ENCODE measurements at regions not wholly inside any gene's neighbourhood (a gene's known extent, or its start where the extent isn't known, plus 50 kb on each side); places are given as distances from the start of the nearest gene placed in this dataset.

DNA sequence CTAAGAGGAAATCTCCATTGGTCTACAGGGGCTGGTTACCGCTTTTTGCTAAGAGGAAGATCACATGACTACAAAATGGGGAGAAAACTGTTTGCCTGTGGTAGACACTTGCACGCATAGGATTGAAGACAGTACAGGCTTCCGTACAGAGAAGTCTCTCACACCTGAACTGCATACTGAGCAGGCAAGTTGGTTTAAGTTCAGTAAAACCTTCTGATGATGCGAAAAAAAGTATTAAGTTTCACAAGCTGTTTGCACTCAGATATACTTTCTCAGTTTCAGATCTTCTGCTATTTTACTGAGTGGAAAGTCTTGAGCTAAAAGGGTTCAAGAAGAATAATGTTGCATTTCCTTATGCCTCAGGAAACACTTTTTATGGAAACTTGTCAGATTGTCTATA, 292.2 kb upstream of the MC4R start:
- DNase-seq = no peak

DNA sequence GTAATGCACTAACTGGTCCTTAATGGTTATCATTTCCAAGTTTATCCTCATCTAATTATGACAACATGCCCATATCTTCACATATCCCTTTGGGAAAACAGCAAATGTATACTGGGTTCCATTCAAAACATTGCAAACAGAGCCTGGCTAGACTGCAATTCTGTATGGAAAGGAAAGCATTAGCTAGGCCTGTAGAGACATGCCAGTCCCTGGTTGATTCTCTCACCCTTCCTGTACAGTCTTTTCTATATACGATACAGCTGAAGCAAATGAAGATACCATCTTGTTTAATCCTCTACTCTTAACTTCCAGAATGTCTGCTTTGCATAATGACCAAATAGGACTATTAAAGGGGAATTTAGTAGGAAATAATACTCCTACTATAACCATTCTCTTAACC, 294.4 kb upstream of the MC4R start:
- no peak for DNase-seq

DNA sequence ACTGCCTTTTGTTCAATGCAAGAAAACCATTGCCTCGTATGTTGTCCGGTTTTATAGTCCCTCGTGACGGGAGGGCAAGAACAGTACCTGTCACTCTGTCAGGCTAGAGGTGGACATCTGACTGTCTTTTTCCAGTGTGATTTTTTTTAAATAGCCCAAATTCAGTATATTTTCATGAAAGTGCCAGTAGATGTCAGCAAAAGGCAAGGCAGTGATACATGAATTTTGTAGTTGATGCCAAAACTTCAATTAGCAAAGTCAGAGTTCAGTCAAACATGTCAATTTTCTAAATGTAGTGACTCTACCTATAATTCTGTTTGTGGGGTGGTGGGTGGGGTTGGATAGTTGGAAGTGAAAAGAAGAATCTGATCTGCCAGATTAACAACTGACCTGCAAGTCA, 296.0 kb upstream of the MC4R start:
- no peak for DNase-seq

DNA sequence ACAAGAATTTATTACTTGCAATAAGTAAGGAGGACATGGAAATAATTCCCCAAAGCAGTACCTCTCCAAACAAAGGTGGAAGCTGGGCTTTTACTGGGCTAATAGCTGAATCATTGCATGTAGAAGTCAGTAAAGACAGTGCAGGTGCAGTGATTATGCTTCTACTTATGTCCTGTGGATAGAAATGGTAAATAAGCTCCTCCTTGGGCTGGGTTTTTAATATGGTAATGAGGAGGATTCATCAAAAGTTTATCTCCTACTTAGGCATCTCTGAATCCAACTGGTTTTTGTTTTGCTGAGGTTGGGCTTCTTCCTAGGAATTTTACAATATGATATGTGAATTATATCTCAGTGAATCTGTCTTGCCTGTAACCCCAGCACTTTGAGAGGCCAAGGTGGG, 297.4 kb upstream of the MC4R start:
- no peak for DNase-seq

DNA sequence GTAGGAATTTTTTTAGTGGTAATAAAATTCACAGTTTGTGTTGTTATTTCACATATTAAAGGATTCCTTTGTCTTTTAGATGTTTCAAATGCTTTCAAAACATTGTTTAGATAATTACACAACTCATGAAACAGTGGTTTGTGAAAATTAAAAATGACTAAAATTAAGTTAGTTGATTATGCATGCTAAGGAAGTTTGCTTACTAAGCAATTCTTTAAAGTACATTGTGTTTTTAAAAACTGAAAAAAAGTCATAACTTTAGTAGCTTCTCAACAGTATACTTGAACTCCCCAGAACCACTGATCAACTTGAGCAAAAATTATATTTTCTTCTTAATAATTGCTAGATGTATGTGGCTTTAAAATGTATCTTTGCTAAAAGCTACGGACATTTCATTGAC, 298.4 kb upstream of the MC4R start:
- no peak for DNase-seq

DNA sequence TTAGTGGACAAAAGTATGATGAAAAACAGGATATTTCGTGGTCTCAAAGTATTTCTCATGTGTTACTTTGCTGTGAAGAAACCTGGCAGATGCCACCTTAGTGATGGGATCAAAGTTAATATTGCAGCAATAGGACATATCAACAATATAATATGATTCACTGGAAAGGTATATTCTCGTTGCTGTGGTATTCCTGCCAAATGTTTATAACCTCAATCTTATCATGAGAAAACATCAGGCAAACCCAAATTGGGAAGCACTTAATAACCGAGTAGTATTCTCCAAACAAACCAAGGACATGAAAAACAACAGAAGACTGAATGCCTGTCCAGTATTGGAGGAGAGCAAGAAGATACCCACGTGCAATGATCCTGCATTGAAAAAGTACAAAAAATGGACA, 302.6 kb upstream of the MC4R start:
- no peak for DNase-seq

DNA sequence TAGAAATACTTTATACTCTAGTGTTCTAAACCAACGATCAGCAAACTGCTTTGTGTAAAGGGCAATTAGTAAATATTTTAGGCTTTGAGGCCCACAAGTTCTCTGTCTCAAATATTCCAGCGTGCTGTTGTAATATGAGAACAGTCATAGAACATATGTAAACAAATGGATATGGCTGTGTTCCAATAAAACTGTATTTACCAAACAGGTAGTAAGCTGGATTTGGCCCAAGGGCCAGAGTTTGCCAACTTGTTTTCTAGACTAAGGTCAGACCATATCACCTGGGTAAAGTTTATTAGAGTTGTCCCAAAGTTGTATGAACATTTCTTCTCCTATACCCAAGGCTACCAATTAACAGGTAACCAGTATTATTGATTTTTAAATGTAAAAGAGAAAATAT, 303.2 kb upstream of the MC4R start:
- DNase-seq = no peak

DNA sequence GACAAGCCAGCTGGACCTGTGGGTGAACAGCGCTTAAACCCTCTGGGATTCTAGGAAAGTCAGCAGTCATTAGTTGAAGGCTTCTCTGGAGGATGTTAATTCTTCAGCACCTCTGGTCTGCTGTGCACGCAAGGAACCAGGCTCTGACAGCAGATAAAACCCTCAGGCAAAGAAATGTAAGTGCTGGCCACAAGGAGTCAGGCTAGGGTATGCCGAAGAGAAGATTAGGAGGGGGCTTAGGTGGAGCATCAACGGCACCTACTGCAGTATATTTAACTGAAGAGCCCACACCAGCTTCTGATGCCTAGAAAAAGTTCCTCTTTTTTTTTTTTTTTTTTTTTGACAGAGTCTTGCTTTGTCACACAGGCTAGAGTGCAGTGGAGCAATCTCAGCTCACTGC, 304.2 kb upstream of the MC4R start:
- DNase-seq = no peak

DNA sequence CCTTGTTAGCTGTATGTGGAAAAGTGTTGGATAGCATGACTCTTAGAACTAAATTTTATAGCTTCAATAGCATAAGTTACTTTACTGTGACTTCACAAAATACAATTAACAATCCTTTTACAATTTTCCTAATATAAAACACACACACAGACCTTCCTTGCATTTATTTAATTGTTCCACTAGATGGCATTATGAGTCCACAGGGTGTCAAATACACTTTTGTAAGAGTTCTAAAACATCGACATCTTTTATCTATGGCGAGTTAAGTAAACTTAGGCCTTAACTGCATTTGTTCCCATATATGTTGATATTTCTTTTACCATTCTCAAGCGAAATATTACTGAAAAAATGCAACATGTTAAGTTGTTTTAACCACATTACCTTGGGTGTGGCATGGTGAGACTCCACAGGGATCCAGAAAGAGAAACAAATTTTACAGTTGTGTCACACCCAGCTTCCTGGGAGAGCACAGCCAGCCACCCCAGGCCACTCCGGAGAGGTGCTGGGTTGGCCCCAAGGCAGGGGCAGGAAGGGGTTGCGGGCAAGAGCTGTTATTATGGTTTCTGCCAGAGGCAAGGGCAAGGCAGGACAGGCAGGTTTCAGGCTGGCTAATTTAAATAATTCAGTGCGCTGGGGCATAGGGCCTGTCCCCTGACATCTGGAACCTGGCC, 312.4 kb upstream of the MC4R start:
- DNase-seq = no peak

DNA sequence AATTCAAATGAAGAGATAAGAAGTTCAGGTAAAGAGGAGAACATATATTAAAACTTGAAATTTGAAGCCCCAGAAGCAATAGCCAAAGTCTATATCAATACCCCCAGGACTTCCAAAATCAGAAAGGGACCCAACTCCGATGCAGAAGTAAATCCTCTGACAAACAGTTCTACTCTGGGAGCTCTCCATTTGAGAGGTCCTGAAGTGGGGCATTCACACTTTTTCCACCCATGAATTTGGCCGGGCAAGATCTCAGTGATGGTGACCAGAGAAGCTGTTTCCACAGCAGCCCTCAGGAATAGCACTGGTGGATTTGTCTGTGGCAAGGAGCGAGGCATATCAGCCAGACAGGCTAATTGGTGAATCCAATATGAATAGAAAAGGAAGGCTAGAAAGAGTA, 313.6 kb upstream of the MC4R start:
- no peak for DNase-seq

DNA sequence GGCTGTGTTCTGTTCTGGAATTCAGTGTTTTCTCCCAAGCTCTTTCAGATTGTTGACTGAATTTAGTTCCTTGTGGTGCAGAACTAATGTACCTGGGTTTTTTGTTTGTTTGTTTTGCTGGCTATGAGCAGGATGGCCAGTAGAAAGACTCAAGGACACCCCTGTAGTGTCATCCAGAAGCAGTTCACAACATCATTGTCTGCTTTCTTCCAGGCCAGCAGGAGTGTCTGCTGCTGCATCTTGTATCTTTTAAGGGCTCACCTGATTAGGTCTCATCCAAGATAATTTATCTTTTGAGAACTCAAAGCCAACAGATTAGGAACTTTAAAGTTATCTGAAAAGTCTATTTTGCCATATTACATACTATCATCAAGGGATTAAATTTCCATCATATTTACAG, 318.5 kb upstream of the MC4R start:
- no peak for DNase-seq

DNA sequence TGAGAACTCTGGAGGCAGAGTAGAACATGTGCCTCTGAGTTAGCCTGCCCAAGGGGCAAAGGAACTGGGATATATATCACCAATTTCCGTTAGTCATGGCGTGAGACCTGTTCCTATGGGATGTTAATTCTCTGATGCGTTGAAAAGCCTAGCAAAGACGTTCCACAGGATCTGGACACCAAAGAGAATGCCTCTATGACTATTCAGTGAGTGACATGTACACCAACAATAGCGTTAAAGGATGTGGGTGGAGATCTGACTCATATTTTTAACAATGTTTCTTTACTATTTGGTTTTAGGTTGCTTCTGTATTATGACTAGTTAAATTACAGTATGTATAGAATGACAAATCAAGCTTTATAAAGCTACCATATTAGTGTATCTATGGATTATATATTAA, 320.9 kb upstream of the MC4R start:
- no peak for DNase-seq

DNA sequence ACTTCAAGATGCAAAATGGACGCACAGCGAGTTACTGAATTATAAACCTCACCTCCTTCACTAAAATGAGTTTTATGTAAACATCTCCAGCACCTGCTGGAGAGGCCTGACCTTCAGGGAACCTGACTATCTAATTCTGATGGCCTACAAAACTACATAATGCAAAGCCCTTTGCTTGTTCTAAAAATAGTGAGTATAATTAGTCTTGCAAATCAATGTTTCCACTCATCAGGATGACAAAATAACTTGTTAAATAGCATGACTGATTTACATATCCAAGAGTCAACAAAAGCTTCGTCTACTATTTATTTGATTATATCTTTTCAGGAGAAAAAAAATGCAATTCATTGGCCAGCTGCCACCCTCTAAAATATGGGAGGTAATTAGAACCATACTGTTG, 326.3 kb upstream of the MC4R start:
- DNase-seq = no peak

DNA sequence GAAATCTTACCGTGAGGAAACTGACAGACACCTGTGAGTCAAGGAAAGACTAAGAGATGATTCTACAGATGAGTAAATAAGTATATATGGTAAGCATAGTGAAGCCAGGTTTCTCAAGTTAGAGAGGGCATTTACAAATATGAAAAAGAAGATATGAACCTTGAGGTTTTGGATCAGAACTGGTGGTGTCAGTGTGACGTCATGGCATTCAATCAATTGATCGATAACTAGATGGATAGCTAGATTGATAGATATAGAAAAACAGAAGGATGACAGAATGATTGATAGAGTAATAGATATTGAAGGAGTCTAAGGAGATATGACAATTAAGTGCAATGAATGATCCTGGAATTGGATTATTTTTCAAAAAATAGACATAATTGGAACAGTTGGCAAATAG, 350.2 kb upstream of the MC4R start:
- no peak for DNase-seq

DNA sequence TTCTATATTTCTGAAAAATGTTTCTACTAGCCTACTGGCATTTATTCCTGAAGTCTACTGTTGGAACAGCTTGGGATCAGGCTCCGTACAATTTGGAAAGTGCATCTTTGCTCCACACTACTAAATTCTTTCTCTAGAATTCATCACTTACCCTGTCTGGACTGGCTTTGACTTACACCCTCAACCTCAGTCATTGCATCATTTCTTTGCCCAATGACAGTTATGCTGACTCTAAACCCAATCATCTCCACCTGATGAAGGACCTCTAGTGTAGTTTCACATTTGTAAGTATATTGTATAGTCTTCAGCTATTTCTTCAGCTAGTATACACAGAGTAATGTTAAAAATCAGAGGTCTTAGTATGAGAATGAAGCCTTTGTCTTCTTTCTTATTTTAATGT, 359.6 kb upstream of the MC4R start:
- DNase-seq = no peak

DNA sequence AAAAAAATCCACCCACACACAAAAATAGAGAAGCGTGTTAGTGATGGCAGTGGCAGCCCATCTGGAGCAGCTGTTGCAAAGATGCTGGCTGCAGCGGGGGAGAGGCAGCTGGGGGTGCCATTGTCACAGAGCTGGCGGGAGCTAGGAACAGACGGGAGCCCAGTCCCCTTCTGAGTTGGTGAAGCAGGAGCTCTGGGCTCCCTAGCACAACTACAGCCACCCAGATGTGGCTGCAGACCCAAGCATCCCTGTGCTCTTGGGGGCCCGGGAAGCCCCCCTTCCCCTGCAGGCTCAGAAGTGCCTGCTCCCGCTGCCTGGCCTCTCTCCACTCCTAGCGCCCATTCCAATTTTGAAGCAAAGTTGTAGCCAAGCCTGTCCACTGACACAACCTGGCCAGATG, 366.6 kb upstream of the MC4R start:
- DNase-seq = no peak

DNA sequence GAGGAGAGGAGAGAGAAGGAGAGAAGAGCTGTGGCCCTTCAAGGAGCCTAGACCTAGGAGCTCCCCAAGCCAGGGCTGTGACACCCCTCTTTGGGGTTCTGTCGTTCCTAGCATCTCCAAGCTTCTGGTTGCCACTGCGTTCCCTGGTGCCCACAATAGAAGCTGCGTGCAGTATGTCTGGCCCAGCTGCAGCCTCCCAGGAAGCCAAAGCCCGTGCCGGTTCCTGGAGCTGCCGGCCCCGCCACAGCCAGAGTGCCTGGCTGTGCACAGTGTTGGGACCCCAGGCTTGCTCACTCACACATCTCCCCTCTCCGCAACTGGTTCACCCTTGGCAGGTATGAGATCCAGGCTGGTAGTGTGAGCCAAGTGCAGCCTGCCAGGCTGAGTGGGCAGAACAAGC, 367.7 kb upstream of the MC4R start:
- DNase-seq = no peak

DNA sequence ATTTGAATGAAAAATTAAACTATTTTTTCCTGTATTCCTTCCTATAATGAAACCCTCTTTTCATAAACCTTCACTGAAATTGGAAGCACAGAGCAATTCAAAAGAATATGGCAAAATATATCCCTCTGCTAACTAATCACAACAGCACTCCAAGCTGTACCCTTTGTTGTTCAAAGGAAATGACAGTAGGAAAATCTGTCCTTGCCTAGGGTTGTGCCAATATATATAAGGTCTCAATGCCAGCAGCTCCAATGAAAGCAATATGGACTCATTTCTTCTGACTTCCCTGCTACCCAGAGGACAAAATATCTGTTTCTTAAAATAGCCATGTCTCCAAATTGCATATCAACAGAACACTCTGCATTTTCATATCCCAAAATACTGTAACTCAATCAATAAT, 373.9 kb upstream of the MC4R start:
- no peak for DNase-seq

DNA sequence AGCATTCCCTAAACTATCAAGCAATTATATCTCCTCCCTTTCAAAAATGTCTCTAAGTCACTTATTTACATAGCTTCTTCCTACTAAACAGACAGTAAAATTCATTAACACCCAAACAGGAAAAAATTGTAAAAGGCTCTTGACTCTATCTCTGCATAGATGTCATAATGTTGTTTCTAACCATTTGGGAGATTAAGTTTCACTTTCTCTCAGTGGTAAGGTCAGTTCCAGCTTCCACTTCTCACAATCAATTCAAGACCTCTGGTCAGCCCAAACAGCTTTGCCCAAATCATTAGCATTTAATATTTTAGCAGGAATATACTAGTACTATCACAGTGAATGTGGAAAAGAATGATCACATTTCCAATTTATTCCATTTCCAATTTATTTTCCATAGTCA, 374.3 kb upstream of the MC4R start:
- DNase-seq = no peak

DNA sequence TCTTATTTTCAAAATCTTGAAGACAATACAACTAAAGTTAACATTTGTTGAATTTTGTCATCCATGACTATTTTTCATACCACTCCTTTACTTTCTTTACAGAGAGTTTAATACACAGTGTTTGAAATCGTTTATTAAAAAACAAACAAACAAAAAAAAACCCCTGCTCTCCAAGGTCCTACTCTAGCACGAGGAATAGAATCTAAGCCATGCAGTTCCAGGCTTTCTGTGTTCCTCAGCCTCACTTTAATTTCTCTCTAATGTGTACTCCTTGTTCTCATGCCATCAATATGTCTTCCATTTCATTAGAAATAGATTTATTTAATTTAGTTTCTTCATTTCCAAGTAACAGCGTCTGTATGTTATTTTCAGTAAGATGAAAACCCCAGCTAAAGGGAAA, 381.2 kb upstream of the MC4R start:
- no peak for DNase-seq

DNA sequence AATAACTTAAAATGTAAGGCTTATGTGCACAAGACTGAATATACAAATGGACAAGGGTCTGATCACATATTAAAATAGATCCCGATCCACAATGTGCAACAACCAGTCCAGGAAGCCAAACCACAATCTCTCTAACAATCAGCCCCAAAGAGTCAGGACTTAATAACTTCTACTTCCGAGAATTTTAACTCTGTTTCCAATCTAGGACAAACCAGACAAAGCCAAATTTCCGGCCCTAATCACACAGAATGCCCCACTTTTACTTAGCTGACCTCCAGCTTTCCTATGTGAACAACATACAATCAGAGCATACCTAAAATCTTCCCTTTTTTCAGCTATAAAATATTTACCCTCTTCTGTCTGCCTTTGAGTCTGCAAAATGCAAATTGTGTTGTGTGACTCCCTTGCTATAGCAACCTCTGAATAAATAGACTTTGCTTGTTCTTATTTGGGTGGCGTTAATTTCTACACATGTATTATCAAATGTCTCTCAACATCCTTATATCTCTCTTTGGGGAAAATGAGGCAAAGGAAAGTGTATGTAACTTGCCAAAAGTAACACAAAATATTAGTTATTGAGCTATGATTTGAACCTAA, 381.9 kb upstream of the MC4R start:
- DNase-seq = no peak

DNA sequence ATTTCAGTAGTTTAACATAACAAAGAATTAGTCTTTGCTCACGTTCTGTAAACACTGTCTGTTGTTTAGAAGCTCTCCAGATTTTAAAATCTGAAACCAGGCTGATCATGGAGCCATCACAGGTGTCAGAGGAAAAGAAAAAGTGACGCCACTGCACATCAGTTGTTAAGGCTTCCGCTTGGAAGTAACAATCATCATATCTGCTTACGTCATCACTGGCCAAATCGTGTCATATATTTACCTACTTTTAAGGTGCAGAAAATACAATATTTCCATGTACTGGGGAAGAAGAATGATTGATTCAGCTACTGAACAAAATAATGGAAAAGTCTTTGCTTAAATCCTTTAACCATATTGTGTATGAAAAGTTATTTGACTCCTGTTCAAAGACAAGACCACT, 382.6 kb upstream of the MC4R start:
- no peak for DNase-seq

DNA sequence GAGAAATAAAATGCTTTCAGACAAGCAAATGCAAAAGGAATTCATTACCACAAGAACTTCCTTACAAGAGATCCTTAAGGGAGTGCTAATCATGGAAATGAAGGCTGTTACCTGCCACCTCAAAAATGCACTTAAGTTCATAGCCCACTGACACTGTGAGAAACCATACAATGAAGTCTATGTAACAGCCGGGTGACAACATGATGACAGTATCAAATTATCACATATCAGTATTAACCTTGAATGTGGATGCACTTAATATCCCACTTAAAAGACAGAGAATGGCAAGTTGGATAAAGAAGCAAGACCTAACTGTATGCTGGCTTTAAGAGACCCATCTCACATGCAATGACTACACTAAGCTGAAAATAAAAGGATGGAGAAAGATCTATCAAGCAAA, 403.4 kb upstream of the MC4R start:
- no peak for DNase-seq

DNA sequence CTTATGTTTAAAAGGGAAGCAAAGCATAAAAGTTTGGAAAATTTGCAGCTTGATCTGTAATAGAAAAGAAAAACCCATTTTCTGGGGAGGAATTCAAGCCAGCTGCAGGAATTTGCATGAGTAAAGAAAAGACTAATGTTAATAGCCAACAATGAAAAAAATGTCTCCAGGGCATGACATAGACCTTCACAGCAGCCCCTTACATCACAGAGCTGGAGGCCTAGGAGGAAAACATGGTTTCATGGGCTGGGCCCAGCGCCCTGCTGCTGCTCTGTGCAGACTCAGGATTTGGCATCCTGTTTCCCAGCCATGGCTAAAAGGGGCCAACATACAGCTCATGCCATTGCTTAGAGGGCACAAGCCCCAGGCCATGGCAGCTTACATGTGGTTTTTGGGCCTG, 411.6 kb upstream of the MC4R start:
- no peak for DNase-seq

DNA sequence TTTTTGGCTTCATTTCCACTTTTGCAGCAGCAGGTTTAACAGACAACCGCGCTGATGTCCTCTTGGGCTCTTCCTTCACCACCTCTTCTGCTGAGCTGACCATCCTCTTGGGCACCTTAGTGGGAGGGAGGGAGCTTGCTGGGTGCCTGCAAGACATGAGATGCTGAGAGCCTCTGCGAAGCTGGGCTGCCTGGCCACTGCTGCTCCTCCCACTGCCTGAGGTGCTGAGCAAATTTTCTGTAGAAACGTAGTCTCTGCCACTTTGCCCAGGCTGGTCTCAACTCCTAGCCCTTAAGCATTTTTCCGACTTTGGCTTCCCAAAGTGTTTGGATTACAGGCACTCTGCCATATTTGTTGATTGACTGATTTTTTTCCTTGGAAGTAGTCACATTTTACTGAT, 422.2 kb upstream of the MC4R start:
- DNase-seq = no peak
